ENCODE measurements at regions not wholly inside any gene's neighbourhood (a gene's known extent, or its start where the extent isn't known, plus 50 kb on each side); places are given as distances from the start of the nearest gene placed in this dataset.
"Not testable (repeated sequence)": the region's sequence is repeated elsewhere in the genome, so short reads cannot be mapped to it uniquely, and the experiment has no call there.

- DNase-seq, result no peak
These were observed 275.3 kb upstream of the NCKAP5 start for GRCh38 chr2:133843551-133843950.

GRCh38 chr2:133844214-133844892 lies 276.1 kb upstream of the NCKAP5 start:
- peak; percentile 46 to 63 for DNase-seq

- DNase-seq, result no peak
These were observed 278.2 kb upstream of the NCKAP5 start for GRCh38 chr2:133846476-133846875.

GRCh38 chr2:133847591-133847990 lies 279.3 kb upstream of the NCKAP5 start:
- no peak for DNase-seq

- no peak for DNase-seq
These were observed 279.9 kb upstream of the NCKAP5 start for GRCh38 chr2:133848111-133848649.

- DNase-seq, result no peak
These were observed 281.1 kb upstream of the NCKAP5 start for GRCh38 chr2:133849341-133849740.

- DNase-seq, result no peak
These were observed 286.4 kb upstream of the NCKAP5 start for GRCh38 chr2:133854603-133855200.

GRCh38 chr2:133855526-133855925 lies 287.3 kb upstream of the NCKAP5 start:
- DNase-seq, result no peak

- no peak for DNase-seq
These were observed 288.4 kb upstream of the NCKAP5 start for GRCh38 chr2:133856678-133857077.

GRCh38 chr2:133859578-133859977 lies 291.3 kb upstream of the NCKAP5 start:
- no peak for DNase-seq

GRCh38 chr2:133862400-133862977 lies 294.2 kb upstream of the NCKAP5 start:
- no peak for DNase-seq

- DNase-seq, result no peak
These were observed 295.0 kb upstream of the NCKAP5 start for GRCh38 chr2:133863106-133863800.

- no peak for DNase-seq
These were observed 296.9 kb upstream of the NCKAP5 start for GRCh38 chr2:133865141-133865540.

- no peak for DNase-seq
These were observed 298.9 kb upstream of the NCKAP5 start for GRCh38 chr2:133867166-133867565.

GRCh38 chr2:133871545-133872209 lies 303.4 kb upstream of the NCKAP5 start:
- DNase-seq, result no peak

- DNase-seq, result no peak
These were observed 310.1 kb upstream of the NCKAP5 start for GRCh38 chr2:133878326-133878725.

- DNase-seq, result no peak
These were observed 311.4 kb upstream of the NCKAP5 start for GRCh38 chr2:133879703-133880102.

GRCh38 chr2:133882159-133882558 lies 313.9 kb upstream of the NCKAP5 start:
- DNase-seq, result not testable (repeated sequence)

GRCh38 chr2:133884739-133885381 lies 316.6 kb upstream of the NCKAP5 start:
- no peak for DNase-seq

GRCh38 chr2:133885847-133886246 lies 317.6 kb upstream of the NCKAP5 start:
- DNase-seq, result no peak

GRCh38 chr2:133886735-133887675 lies 318.7 kb upstream of the NCKAP5 start:
- peak; percentile 50 to 67 for DNase-seq
